A673 (cell line): ENCODE measurements at regions not wholly inside any gene's neighbourhood (a gene's known extent, or its start where the extent isn't known, plus 50 kb on each side); places are given as distances from the start of the nearest gene placed in this dataset.

ENCODE experiments used
- EZH2 ChIP-seq: fragments of 200-600 bp; sonication (generic); IDR thresholded peaks from 2 replicates; pipeline ENCODE4 v1.6.1; 2017; ENCODE audit warnings: borderline replicate concordance, low read depth, mild to moderate bottlenecking, mixed read lengths, antibody characterized with exemption, low read length; ENCODE audit not compliant: poor library complexity, severe bottlenecking
- TF ChIP-seq, protein P1 (sequence below): fragments of 300-800, 200-600 bp; sonication (generic); conservative IDR thresholded peaks from 2 replicates; pipeline ENCODE4 v1.5.1; 2017; ENCODE audit warnings: low read depth, mild to moderate bottlenecking, antibody characterized with exemption, low read length, moderate library complexity, mixed read lengths

DNA sequence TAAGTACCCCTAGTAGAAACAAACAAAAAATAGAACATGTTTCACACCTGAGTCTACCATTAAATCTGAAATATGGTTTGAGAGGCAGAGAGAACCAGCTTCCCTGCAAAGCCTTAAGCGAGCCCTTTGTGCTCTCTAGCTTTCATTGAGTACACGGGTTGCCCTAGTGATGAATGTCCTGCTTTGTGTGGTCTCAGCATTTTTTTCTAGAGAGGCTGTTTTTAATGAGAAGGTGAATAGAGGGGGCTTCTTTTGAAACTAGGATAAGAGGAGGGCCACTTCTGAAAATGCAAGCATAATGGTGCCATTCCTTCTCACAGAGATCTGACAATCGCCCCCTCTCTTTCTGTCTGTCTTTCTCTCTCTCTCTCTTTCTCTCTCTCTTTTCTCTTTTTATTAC, 131.3 kb downstream of the MACIR start:
- TF ChIP-seq, protein P1, sequence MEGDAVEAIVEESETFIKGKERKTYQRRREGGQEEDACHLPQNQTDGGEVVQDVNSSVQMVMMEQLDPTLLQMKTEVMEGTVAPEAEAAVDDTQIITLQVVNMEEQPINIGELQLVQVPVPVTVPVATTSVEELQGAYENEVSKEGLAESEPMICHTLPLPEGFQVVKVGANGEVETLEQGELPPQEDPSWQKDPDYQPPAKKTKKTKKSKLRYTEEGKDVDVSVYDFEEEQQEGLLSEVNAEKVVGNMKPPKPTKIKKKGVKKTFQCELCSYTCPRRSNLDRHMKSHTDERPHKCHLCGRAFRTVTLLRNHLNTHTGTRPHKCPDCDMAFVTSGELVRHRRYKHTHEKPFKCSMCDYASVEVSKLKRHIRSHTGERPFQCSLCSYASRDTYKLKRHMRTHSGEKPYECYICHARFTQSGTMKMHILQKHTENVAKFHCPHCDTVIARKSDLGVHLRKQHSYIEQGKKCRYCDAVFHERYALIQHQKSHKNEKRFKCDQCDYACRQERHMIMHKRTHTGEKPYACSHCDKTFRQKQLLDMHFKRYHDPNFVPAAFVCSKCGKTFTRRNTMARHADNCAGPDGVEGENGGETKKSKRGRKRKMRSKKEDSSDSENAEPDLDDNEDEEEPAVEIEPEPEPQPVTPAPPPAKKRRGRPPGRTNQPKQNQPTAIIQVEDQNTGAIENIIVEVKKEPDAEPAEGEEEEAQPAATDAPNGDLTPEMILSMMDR, result no peak
- TF ChIP-seq EZH2, result no peak
